NAMALWA (cell line): ENCODE measurements at regions not wholly inside any gene's neighbourhood (a gene's known extent, or its start where the extent isn't known, plus 50 kb on each side); places are given as distances from the start of the nearest gene placed in this dataset.
"Not testable (repeated sequence)": the region's sequence is repeated elsewhere in the genome, so short reads cannot be mapped to it uniquely, and the experiment has no call there.

ENCODE experiments used
- DNase-seq: peaks from one replicate; pipeline ENCODE4 v3.0.0-alpha.2; 2015; ENCODE audit warnings: low spot score

- DNase-seq, result no peak
Observed at GRCh38 chr11:134664447-134665187, 252.6 kb upstream of the B3GAT1 start.

DNA sequence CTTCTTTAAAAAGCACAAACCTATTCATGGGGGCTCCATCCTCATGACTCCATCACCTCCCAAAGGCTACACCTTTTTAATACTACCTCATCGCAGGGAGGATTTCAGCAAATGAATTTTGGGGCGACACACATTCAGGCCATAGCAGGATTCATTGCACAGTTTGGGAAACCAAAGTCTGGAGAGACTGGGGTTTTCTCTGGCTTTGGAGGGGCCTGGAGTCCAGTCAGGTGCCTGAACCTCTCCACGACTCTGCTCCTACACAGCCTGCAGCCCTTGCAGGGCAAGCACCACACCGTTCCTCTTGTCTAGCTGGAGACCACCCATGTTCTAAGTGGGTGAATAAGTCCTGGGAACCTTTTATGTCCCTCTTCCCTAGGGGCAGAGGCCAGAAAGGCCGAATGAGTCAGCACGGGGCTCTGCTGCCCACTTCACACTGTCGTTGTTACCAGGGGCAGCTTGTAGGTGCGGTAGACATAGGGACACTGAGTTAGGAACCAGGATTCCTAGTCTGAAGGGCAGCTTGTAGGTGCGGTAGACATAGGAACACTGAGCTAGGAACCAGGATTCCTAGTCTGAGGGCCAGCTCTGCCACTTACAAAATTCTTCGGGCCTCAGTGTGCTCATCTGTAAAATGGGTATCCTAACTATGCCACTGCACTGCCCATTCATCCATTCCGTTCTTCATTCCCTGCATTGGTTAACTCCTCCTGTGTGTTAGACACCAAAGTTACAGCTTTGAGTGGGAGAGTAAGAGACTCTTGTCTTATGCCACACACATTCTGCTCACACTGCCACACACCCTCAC is 251.7 kb upstream of the B3GAT1 start:
- no peak for DNase-seq

DNA sequence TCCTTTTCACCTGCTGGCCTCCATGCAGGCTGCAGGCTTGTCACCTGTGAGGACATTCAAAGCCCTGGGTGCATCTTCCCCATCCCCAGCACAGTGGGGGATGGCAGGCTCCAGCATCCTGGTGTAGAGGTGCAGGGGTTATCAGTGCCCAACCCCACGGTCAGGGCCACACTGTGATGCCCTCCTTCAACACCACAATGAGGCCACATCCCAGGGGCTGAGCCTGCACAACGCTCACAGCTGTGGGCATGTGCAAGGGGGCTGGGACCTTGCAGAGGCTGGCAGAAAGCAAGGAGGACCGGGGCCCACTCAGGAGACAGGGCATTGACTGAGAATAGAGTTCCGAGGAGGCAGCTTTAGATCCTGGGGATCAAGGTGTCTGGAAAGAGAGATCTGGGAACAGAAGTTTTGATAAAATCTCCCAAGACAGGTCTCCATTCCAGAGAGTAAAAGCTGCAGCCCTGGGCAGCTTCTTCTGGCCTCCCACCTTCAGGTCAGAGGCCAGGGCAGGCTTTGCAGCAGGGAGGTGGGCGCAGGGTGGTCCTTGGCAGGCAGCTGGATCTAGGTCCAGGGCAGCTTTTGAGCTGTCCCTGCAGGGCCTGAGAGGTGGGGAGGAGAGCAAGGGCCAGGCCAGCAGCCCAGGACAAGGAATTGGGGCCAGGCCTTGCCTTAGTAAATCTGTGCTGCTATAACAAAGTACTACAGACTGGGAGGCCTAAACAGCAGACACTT is 250.8 kb upstream of the B3GAT1 start:
- DNase-seq, result no peak

- DNase-seq, result no peak
Observed at GRCh38 chr11:134661660-134662059, 249.6 kb upstream of the B3GAT1 start.

GRCh38 chr11:134660416-134660815 is 248.4 kb upstream of the B3GAT1 start:
- no peak for DNase-seq

GRCh38 chr11:134659882-134660281 is 247.8 kb upstream of the B3GAT1 start:
- DNase-seq, result no peak

- DNase-seq, result no peak
Observed at GRCh38 chr11:134658481-134659225, 246.6 kb upstream of the B3GAT1 start.

GRCh38 chr11:134657631-134658030 is 245.6 kb upstream of the B3GAT1 start:
- DNase-seq, result no peak

GRCh38 chr11:134656861-134657540 is 245.0 kb upstream of the B3GAT1 start:
- no peak for DNase-seq

DNA sequence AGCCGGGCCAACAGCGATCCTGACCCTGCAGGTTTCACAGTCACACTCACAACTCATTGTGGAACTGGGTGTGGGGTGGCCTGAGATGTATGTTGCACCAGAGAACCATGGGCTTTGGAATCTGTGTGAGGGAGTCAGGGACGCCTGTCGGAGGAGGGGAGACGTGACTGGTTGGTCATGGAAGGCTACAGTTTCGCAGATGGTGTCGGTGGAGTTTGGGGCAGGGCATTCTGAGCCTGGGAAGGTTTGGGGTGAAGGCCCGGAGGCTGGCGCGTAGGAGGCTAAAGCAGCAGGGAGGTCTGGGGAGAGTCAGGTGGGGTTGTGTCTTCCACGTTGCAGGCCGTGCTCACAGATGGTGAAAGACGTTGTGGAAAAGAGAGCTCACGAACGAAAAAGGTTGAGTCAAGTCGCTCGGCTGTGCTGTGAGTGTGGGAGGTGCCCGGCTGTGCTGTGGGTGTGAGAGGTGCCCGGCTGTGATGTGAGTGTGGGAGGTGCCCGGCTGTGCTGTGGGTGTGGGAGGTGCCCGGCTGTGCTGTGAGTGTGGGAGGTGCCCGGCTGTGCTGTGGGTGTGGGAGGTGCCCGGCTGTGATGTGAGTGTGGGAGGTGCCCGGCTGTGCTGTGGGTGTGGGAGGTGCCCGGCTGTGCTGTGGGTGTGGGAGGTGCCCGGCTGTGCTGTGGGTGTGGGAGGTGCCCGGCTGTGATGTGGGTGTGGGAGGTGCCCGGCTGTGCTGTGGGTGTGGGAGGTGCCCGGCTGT is 244.2 kb upstream of the B3GAT1 start:
- DNase-seq, result not testable (repeated sequence)

DNA sequence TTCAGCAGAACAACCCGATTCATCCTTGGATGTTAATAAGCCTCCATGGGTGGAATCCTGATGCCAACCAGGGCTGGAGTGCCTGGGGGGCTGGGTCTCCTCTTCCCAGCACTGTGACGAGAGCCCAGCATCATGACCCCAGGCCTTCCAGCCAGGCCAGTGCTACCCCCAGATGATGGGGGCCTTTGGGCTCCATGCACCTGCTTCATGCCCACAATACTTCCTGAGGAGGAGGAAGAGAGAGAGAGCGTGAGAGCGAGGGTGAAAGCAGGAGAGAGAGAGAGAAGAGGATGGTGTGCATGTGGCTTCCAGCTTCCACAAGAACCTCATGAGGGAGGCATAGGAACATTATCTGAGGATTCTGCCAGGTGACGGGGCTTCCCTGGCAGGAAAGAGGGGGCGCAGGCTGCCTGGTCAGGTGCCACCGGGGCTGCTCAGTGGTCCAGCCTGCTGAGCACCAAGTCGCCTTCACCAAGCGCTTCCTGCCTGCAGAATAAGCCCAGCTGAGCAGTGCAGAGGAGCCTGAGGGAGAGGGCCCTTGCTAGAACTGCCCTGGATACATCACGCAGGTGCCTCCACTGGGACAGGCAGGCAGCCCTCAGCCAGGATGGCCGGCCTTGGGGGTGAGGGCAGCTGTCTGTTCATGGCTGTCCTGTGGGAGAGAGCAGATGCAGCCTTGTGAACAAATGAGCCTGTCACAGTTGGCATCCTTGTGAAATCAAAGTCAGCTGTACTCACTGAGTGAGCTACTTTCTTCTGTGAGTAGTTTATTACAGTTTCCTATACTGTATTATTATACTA is 243.3 kb upstream of the B3GAT1 start:
- DNase-seq, result no peak

GRCh38 chr11:134654161-134654915 is 242.3 kb upstream of the B3GAT1 start:
- DNase-seq, result no peak

- DNase-seq, result no peak
Observed at GRCh38 chr11:134652586-134653255, 240.7 kb upstream of the B3GAT1 start.

GRCh38 chr11:134647066-134647743 is 235.2 kb upstream of the B3GAT1 start:
- no peak for DNase-seq

DNA sequence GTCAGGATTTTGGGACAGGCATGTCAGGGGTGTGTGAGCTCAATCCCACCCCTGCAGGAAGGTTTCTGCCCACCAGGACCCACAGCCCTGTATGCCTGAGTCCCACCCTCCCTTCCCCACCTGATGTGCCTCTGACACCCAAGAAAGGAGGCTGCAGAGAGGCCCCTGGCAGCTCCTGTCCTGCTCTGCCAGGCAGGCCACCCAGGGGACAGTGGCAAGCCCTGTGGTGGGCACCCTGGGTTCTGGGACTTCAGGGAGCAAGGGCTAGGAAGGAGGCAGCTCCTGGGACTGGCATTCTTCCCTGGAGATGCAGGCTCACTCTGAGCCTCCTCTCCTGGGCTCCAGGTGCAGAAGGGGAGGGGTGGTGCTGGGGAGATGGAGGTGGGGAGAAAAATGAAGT is 234.5 kb upstream of the B3GAT1 start:
- DNase-seq, result no peak

DNA sequence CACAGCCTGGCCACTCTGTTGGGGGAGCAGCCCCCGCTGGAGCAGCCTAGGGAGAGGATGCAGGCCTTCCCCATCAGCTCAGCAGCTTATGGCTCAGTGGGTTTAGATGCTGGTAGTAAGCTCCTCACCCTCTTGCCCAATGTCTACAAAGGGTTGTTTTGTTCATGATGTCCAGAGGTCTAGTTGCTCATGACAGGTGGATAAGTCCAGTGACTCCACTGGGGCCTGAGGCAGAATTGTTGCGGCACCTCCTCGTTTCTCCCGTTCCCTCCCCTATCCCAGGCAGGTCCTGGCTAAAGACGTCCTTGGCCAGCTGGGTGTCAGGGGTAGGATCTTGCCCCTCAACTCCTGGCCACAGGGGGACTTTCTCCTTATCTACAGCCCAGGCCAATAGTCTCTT is 233.5 kb upstream of the B3GAT1 start:
- no peak for DNase-seq

DNA sequence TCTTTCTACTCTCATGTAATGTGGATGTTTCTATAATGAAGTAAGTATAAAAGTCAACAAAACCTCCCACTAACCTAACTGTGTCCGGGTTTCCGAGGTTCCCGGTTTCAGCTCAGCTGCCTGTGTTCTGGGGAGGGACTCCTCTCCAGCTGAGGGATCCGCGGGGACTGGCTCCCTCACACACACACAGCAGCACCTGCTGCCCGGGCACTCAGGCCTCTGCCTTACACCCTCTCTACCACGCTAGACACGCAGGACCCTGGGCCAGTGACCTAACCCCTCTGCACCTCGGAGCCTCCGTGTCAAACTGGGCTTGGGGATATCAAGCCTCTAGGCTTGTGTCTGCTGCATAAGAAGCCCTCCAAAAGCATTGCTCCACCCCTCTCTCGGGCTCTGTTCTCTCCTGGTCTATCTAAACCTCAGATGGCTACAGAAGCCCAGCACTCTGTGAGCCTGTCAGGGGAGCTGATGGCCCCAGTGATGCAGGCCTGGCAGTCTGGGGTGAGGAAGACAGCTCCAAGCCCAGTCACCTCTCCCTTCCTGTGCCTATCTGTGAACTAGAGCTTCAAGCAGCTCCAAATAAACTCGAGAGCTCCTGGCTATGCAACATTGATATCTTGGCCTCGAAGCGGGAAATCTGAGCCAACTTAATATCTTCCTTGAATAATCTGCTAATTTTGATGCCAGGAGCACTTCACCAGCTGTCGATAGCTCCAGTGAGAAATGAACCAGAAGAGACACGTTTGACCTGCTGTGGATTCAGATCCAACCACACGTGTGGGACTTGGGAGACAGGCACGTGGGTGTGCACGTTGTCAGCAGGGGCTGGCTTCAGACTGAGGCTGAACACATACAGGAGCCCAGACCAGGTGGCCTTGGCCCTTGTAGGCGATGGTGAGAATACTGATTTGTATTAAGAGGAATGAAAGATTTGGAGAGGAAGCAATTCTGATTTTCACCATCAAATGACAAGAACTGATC is 232.7 kb upstream of the B3GAT1 start:
- no peak for DNase-seq
